ENCODE measurements at regions not wholly inside any gene's neighbourhood (a gene's known extent, or its start where the extent isn't known, plus 50 kb on each side); places are given as distances from the start of the nearest gene placed in this dataset.

GRCh38 chr2:163474889-163475288, 260.9 kb downstream of the FIGN start:
- Mint-ChIP-seq H3K9me3 (peaks cover 0 to 12% (median 6%) of the 10 kb centered on the region in 9 donors), H3K27ac (no peak overlapping the region), H3K36me3 (no peaks in the 10 kb centered on the region), H3K4me3 (no peak overlapping the region), H3K27me3 (no peaks in the 10 kb centered on the region), H3K4me1 (no peaks in the 10 kb centered on the region)
- DNase-seq (no peak), ATAC-seq (no peak)
- POLR2A ChIA-PET, result interaction anchor here (0.6 kb wide), 1 partner anchor 38 kb away, joined by 3 read pairs; no protein-coding TSS in a partner anchor

- DNase-seq (no peak), ATAC-seq (no peak)
- H3K4me3 Mint-ChIP-seq, result no peak overlapping the region
- H3K9me3 Mint-ChIP-seq, result peaks cover 0 to 12% (median 6%) of the 10 kb centered on the region in 9 donors
- no peak overlapping the region for H3K27ac Mint-ChIP-seq
- H3K36me3 Mint-ChIP-seq, result no peaks in the 10 kb centered on the region
- POLR2A ChIA-PET, result no interaction called here
- H3K4me1 Mint-ChIP-seq, result no peaks in the 10 kb centered on the region
- H3K27me3 Mint-ChIP-seq, result no peaks in the 10 kb centered on the region
Observed at GRCh38 chr2:163474319-163474744, 261.5 kb downstream of the FIGN start.

- POLR2A ChIA-PET, result no interaction called here
- no peak for ATAC-seq
- Mint-ChIP-seq H3K9me3 (peaks cover 0 to 11% (median 0%) of the 10 kb centered on the region in 9 donors), H3K36me3 (no peaks in the 10 kb centered on the region), H3K4me1 (no peaks in the 10 kb centered on the region), H3K27me3 (no peaks in the 10 kb centered on the region), H3K4me3 (no peak overlapping the region), H3K27ac (no peak overlapping the region)
- DNase-seq, result no peak
Observed at GRCh38 chr2:163471947-163472346, 263.9 kb downstream of the FIGN start.

- DNase-seq (no peak), ATAC-seq (no peak)
- no peaks in the 10 kb centered on the region for H3K4me1 Mint-ChIP-seq
- H3K27me3 Mint-ChIP-seq, result no peaks in the 10 kb centered on the region
- peaks cover 0 to 11% (median 0%) of the 10 kb centered on the region in 9 donors for H3K9me3 Mint-ChIP-seq
- POLR2A ChIA-PET, result no interaction called here
- no peak overlapping the region for H3K4me3 Mint-ChIP-seq
- H3K27ac Mint-ChIP-seq, result no peak overlapping the region
- no peaks in the 10 kb centered on the region for H3K36me3 Mint-ChIP-seq
Observed at GRCh38 chr2:163469561-163469962, 266.2 kb downstream of the FIGN start.

DNA sequence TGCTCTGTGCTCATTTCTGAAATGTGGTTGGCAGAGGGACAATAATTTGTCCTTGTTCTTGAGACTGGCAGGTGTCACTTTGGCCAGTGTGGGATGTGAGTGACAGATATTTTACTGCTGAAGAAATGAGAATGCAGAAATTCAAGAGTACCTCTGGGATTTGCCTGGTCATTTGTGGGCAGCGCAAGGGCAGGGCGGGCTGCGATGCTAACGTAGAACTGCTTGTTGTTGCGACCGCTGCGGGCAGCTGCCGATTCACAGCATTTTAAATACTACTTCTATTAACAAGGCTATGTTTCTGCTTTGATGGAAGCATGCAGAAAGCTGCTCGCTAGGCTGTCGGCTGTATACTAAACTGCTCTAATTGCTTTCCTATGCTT, 268.6 kb downstream of the FIGN start:
- no peak overlapping the region for H3K4me3 Mint-ChIP-seq
- ATAC-seq, result no peak

DNA sequence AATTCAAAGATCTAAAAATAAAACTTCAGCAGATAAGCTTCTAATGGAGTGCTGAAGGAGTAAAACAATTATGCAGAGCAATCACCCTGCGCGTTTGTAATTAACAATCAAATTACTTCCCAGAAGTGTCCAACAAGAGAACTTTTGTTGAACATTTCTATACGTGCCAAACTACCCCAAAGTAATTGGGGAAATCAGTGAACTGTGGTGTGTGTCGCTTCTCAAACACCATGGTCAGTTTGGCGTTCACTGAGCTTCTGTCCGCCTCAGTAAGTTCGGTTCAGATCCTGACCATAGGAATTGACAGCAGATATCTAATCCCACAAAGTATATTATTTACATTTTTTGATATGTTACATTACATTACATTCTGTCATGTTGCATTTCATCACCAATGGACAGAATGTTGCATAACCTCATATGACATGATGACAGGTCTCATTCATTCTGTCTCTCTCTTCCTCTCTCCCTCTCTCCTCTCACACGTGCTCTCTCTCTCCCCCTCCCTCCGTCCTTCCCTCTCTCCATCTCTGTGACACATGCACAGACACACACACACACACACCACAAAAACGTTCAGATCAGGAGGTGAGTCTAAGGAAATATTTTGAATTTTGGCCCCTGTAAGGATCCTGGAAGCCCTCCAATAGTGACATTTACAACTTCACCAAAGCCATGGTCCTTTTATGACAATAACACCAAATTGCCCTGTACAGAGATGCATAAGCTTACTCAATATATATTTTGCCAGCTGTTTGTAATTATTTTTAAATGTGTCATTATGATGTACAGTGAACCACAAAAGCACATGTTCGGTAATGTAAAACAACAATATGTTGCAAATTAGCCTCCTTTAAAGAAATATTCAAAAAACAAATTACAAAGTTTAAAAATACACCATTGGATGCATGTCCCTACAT, 269.2 kb downstream of the FIGN start:
- H3K4me3 Mint-ChIP-seq, result no peak overlapping the region
- no peaks in the 10 kb centered on the region for H3K36me3 Mint-ChIP-seq
- H3K4me1 Mint-ChIP-seq, result no peaks in the 10 kb centered on the region
- no peaks in the 10 kb centered on the region for H3K27me3 Mint-ChIP-seq
- DNase-seq (no peak), ATAC-seq (no peak)
- POLR2A ChIA-PET, result no interaction called here
- H3K9me3 Mint-ChIP-seq, result peaks cover 0 to 2% (median 0%) of the 10 kb centered on the region in 9 donors
- H3K27ac Mint-ChIP-seq, result no peak overlapping the region

More for the DNA sequence above, 268.6 kb downstream of the FIGN start:
- DNase-seq, result no peak
- Mint-ChIP-seq H3K27ac (no peak overlapping the region), H3K36me3 (no peaks in the 10 kb centered on the region), H3K9me3 (peaks cover 0 to 2% (median 0%) of the 10 kb centered on the region in 9 donors), H3K4me1 (no peaks in the 10 kb centered on the region), H3K27me3 (no peaks in the 10 kb centered on the region)
- POLR2A ChIA-PET, result no interaction called here

- Mint-ChIP-seq H3K36me3 (no peaks in the 10 kb centered on the region), H3K27ac (no peak overlapping the region), H3K4me3 (no peak overlapping the region), H3K9me3 (peaks cover 0 to 2% (median 0%) of the 10 kb centered on the region in 9 donors), H3K27me3 (no peaks in the 10 kb centered on the region), H3K4me1 (no peaks in the 10 kb centered on the region)
- ATAC-seq, result no peak
- POLR2A ChIA-PET, result no interaction called here
- no peak for DNase-seq
Observed at GRCh38 chr2:163465440-163465839, 270.4 kb downstream of the FIGN start.

GRCh38 chr2:163463411-163463810, 272.4 kb downstream of the FIGN start:
- no peaks in the 10 kb centered on the region for H3K27me3 Mint-ChIP-seq
- ATAC-seq (no peak), DNase-seq (no peak)
- H3K36me3 Mint-ChIP-seq, result no peaks in the 10 kb centered on the region
- H3K27ac Mint-ChIP-seq, result no peak overlapping the region
- peaks cover 0 to 2% (median 0%) of the 10 kb centered on the region in 9 donors for H3K9me3 Mint-ChIP-seq
- H3K4me1 Mint-ChIP-seq, result no peaks in the 10 kb centered on the region
- POLR2A ChIA-PET, result no interaction called here
- no peak overlapping the region for H3K4me3 Mint-ChIP-seq

- Mint-ChIP-seq H3K4me3 (no peak overlapping the region), H3K27me3 (no peaks in the 10 kb centered on the region), H3K4me1 (no peaks in the 10 kb centered on the region), H3K27ac (no peak overlapping the region), H3K36me3 (no peaks in the 10 kb centered on the region), H3K9me3 (peaks cover 0 to 2% (median 0%) of the 10 kb centered on the region in 9 donors)
- no peak for DNase-seq
- ATAC-seq, result no peak
- POLR2A ChIA-PET, result no interaction called here
Observed at GRCh38 chr2:163462993-163463392, 272.8 kb downstream of the FIGN start.

DNA sequence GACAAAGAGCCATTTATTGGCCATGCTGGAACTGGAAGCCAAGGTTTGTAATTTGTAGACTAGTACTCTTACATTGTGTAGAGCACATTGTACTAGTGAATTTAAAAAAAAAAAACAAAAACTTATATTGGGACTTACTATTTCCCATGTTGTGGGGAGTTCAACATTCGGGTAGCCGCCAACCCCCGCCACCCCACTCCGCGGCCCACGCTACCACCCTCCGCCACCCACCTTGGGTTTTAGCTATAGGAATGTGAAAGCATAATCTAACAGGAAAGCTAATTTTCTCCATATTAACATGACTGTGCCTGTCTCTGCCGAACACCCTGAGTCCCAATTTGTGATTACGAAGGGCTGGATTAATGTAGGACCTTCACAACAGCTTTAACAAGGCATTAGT, 275.8 kb downstream of the FIGN start:
- ATAC-seq, result no peak
- Mint-ChIP-seq H3K27ac (no peak overlapping the region), H3K4me1 (no peaks in the 10 kb centered on the region), H3K27me3 (peaks cover 0 to 2% (median 0%) of the 10 kb centered on the region in 5 donors), H3K4me3 (no peak overlapping the region), H3K36me3 (no peaks in the 10 kb centered on the region), H3K9me3 (peaks cover 0 to 2% (median 0%) of the 10 kb centered on the region in 9 donors)
- POLR2A ChIA-PET, result no interaction called here
- no peak for DNase-seq

DNA sequence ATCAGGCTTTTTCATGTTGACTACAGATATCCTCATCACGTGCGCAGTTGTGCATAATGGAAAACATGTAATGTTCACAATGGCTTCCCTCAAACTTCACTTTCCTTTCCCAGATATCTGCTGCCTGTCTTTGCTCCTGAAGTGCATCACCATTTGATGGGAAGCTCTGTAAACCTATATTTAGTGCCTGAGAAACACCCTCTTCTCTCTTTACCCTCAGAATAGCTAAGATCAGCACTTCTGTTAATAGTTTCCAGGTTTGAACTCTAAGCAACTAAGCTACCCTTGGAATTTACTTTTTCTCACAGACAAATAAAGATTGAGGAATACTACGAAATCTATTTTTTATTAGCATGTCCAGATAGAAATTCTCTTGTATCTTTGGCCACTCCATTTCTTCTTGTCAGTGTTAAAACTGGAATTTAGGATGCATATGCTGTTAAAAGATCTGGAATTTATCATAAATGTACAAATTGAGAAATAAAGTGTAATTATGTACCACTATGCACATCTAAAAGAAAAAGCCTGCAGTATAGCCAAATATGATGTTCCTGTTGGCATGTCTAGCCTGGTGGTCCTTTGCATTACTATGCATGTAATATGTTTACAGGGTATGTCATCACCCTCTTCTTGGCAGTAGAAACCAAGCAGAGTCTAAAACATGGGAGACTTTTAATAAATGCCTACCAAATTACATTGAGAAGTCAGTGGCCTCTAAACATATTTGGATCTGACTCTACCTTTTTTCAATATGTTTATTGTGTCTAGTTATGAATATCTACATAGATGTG, 278.7 kb downstream of the FIGN start:
- no peaks in the 10 kb centered on the region for H3K36me3 Mint-ChIP-seq
- H3K4me1 Mint-ChIP-seq, result no peaks in the 10 kb centered on the region
- H3K9me3 Mint-ChIP-seq, result peaks cover 0 to 9% (median 0%) of the 10 kb centered on the region in 9 donors
- no peak overlapping the region for H3K27ac Mint-ChIP-seq
- POLR2A ChIA-PET, result no interaction called here
- no peak for DNase-seq
- H3K27me3 Mint-ChIP-seq, result peaks cover 0 to 2% (median 0%) of the 10 kb centered on the region in 5 donors
- ATAC-seq, result no peak
- no peak overlapping the region for H3K4me3 Mint-ChIP-seq

DNA sequence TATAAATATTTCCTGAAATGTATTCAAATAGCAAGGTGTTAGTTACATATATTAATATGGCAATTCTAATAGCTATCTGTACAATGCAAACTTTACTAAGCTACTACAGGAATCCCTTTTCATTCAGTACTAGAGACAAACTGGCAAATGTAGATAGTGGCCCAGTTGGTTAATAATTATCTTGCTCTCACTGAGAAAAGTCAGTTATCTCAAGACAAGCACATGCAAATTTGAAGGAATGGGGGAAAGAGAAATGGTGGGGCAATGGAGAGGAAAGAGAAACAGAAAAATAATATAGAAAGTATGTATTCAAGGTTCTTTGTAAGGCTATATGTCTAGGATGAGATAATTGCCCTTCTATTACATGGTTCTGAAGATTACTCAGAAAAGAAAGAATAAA, 280.0 kb downstream of the FIGN start:
- H3K4me3 Mint-ChIP-seq, result no peak overlapping the region
- ATAC-seq, result no peak
- no peak overlapping the region for H3K27ac Mint-ChIP-seq
- POLR2A ChIA-PET, result no interaction called here
- no peak for DNase-seq
- no peaks in the 10 kb centered on the region for H3K36me3 Mint-ChIP-seq
- no peaks in the 10 kb centered on the region for H3K4me1 Mint-ChIP-seq
- H3K27me3 Mint-ChIP-seq, result peaks cover 0 to 2% (median 0%) of the 10 kb centered on the region in 5 donors
- H3K9me3 Mint-ChIP-seq, result peaks cover 0 to 9% (median 0%) of the 10 kb centered on the region in 9 donors

GRCh38 chr2:163453920-163454319, 281.9 kb downstream of the FIGN start:
- POLR2A ChIA-PET, result no interaction called here
- Mint-ChIP-seq H3K9me3 (peaks cover 0 to 9% (median 0%) of the 10 kb centered on the region in 9 donors), H3K27ac (no peak overlapping the region), H3K36me3 (no peaks in the 10 kb centered on the region), H3K4me3 (no peak overlapping the region), H3K27me3 (peaks cover 0 to 2% (median 0%) of the 10 kb centered on the region in 5 donors), H3K4me1 (no peaks in the 10 kb centered on the region)
- no peak for DNase-seq
- no peak for ATAC-seq
